ENCODE measurements at regions not wholly inside any gene's neighbourhood (a gene's known extent, or its start where the extent isn't known, plus 50 kb on each side); places are given as distances from the start of the nearest gene placed in this dataset.

GRCh38 chr7:115649429-115649828 is 381.1 kb downstream of the TFEC start:
- H3K27ac ChIP-seq: no peak overlapping the region
- no peaks in the 10 kb centered on the region for H3K27me3 ChIP-seq
- H3K36me3 ChIP-seq: no peaks in the 10 kb centered on the region
- no peaks in the 10 kb centered on the region for H3K4me1 ChIP-seq
- no peak for TF ChIP-seq POLR2A (IDR thresholded peaks at IDR 0.05)
- no peak for TF ChIP-seq CTCF (IDR thresholded peaks at IDR 0.05)
- peaks cover 0 to 15% (median 0%) of the 10 kb centered on the region in 12 donors for H3K9me3 ChIP-seq
- ATAC-seq (no peak), DNase-seq (no peak)
- intact Hi-C loops (cut with DNase I): no loop called here
- no peak overlapping the region for H3K4me3 ChIP-seq

- TF ChIP-seq CTCF (IDR thresholded peaks at IDR 0.05): no peak
- TF ChIP-seq POLR2A (IDR thresholded peaks at IDR 0.05): no peak
- no peak for ATAC-seq
- Histone ChIP-seq H3K9me3 (peaks cover 0 to 31% (median under 1%) of the 10 kb centered on the region in 12 donors), H3K4me1 (no peaks in the 10 kb centered on the region), H3K27ac (no peak overlapping the region), H3K36me3 (no peaks in the 10 kb centered on the region), H3K4me3 (no peak overlapping the region), H3K27me3 (no peaks in the 10 kb centered on the region)
- intact Hi-C loops (cut with DNase I): no loop called here
- no peak for DNase-seq
- WGBS, 4 donors: 72 to 84% (median 77%) methylated on average over 3 of the region's 3 CpGs
These were observed 382.9 kb downstream of the TFEC start for GRCh38 chr7:115647712-115648111.

- Histone ChIP-seq H3K9me3 (peaks cover 0 to 47% (median 4%) of the 10 kb centered on the region in 12 donors), H3K4me1 (no peaks in the 10 kb centered on the region), H3K27me3 (no peaks in the 10 kb centered on the region), H3K27ac (no peak overlapping the region), H3K4me3 (no peak overlapping the region), H3K36me3 (no peaks in the 10 kb centered on the region)
- intact Hi-C loops (cut with DNase I): no loop called here
- ATAC-seq (no peak), DNase-seq (no peak)
- TF ChIP-seq POLR2A (IDR thresholded peaks at IDR 0.05): no peak
- no peak for TF ChIP-seq CTCF (IDR thresholded peaks at IDR 0.05)
These were observed 388.4 kb downstream of the TFEC start for GRCh38 chr7:115642194-115642593.

- 81 to 90% (median 87%) methylated on average over 4 of the region's 4 CpGs for WGBS, 4 donors
- H3K36me3 ChIP-seq: no peaks in the 10 kb centered on the region
- no peak overlapping the region for H3K4me3 ChIP-seq
- intact Hi-C loops (cut with DNase I): no loop called here
- ATAC-seq: no peak
- TF ChIP-seq CTCF (IDR thresholded peaks at IDR 0.05) (no peak), POLR2A (IDR thresholded peaks at IDR 0.05) (no peak)
- no peaks in the 10 kb centered on the region for H3K4me1 ChIP-seq
- peaks cover 0 to 3% (median 0%) of the 10 kb centered on the region in 9 donors for H3K27me3 ChIP-seq
- no peak for DNase-seq
- peaks cover 0 to 27% (median 3%) of the 10 kb centered on the region in 12 donors for H3K9me3 ChIP-seq
- H3K27ac ChIP-seq: no peak overlapping the region
These were observed 391.7 kb downstream of the TFEC start for GRCh38 chr7:115638853-115639252.

All from heart left ventricle (tissue), 16 donors.